Mammary epithelial cell (primary cell): ENCODE measurements at regions not wholly inside any gene's neighbourhood (a gene's known extent, or its start where the extent isn't known, plus 50 kb on each side); places are given as distances from the start of the nearest gene placed in this dataset.

Source experiments
- CTCF ChIP-seq, 2 donors: IDR thresholded peaks in 1 of 2; conservative IDR thresholded peaks in 1 of 2; 2 replicates each; pipeline ENCODE4 v1.5.1; 2011 to 2012; ENCODE audit warnings: inconsistent platforms in 2 of 2, low read length in 2 of 2, mild to moderate bottlenecking in 2 of 2, control low read depth in 1 of 2, low read depth in 1 of 2; ENCODE audit not compliant: insufficient read depth in 1 of 2; ENCODE audit errors: extremely low read depth in 1 of 2
- EZH2 ChIP-seq: IDR thresholded peaks from 2 replicates; pipeline ENCODE4 v1.6.1; 2012; ENCODE audit warnings: low read length, inconsistent platforms, borderline replicate concordance

- no peak for TF ChIP-seq EZH2
- no peak for TF ChIP-seq CTCF (conservative IDR thresholded peaks at IDR 0.05 in 1 of 2, IDR thresholded peaks at IDR 0.05 in 1 of 2; ENCODE audit: extremely low read depth in 1 of 2, insufficient read depth in 1 of 2, low read depth in 1 of 2, low read length in 2 of 2)
These were observed 162.6 kb upstream of the CDH13 start for GRCh38 chr16:82464187-82464586.
